ENCODE measurements at regions not wholly inside any gene's neighbourhood (a gene's known extent, or its start where the extent isn't known, plus 50 kb on each side); places are given as distances from the start of the nearest gene placed in this dataset.

- no peak for TF ChIP-seq CTCF (IDR thresholded peaks at IDR 0.05; ENCODE audit: low read depth, low read length, poor library complexity, severe bottlenecking)
- TF ChIP-seq EZH2phosphoT487 (IDR thresholded peaks at IDR 0.05; ENCODE audit: borderline replicate concordance, low read length) = no peak
Measured at GRCh38 chr1:8135250-8135649, 109.1 kb upstream of the ERRFI1 start.
